GM18511 (cell line): ENCODE measurements at regions not wholly inside any gene's neighbourhood (a gene's known extent, or its start where the extent isn't known, plus 50 kb on each side); places are given as distances from the start of the nearest gene placed in this dataset.

Experiments
- ATAC-seq: cut with Tn5 transposase; IDR thresholded peaks from one replicate; pipeline ENCODE4 v1.9.1; 2021; ENCODE audit warnings: mild to moderate bottlenecking, moderate library complexity; ENCODE audit not compliant: unreplicated experiment

DNA sequence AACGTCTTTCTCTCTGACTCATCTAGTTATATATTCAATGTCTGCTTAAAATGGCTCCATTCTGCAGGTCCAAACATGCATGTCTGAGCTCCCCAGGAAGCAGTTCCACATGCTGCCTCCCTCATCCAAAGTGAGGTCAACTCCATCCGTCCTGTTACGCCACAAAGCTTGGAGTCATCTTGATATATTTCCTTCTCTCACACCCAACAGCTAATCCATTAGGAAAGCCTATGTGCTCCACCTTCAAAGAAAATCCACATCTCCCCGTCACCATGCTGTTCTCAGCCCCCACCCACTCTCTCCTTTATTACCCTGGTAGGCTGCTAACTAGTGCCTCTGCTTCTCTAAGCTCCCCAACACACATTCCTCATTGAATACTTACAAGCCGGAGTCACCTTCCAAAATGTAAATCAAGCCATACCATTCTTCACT is 130.2 kb upstream of the SYNDIG1 start:
- no peak for ATAC-seq

DNA sequence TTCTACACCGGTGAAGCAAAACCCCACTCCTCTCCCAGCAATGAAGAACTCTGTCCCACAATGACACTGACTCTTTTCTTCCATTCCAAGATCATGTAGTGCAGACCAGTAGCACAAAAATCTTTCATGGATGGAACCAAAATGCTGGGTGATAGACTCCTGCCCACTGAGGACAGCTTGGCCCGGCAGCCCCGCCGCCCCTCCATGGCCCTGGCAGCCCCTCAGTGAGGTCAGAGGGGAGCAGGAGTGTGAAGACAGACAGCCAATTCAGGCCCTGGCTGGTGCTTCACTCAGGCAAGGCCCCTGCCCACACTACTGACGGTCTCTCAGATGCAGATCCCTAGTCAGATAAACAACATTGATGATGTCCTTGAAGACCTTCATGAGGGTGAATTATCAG is 131.9 kb upstream of the SYNDIG1 start:
- no peak for ATAC-seq

DNA sequence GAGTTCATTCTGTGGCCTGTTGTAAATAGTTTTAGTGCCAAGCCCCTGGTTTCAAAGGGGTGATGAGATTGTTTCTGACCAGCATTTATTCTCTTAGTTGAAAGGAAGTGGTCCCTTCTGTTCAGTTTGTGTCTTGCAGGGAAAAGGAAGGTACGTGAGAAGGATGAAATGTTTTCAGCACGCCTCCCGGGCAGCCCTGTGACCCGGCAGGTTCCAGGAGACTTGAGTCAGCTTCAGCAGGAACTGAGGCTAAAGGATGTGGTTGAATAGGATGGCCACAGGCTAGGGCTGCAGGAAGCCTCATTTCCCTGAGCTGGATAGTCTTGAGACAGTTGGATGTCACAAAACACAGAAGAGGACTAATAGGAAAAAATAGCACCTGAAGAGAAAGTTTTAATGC is 132.4 kb upstream of the SYNDIG1 start:
- ATAC-seq: no peak

DNA sequence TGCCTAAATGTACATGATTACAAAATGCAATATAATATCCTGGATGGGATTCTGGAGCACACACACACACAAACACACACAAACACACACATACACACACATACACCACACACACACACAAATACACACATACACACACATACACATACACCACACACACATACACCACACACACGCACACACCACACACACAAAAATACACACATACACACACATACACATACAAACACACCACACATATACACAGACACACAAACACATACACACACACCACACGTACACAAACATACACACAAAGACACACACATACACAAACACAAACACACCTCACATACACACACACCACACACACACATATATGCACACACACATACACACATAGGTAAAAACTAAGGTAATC is 134.6 kb upstream of the SYNDIG1 start:
- ATAC-seq: no peak

DNA sequence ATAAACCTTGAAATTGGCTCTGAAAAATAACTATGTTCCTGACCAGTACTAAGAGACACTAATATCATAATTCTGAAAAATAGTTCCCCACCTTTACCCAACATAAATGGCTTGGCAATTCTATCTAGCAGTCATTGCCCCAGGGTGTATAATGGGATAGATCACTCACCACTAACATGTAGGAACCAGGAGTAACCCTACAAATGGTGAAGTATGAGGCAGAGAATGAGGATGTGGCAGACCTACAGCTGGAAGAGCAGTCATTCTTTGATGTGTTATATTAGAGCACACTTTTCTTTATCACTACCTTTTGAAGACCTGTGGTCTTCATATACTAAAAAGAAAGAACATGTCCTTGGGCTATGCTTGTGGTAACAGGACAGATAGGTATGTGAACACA is 136.5 kb upstream of the SYNDIG1 start:
- ATAC-seq: no peak

DNA sequence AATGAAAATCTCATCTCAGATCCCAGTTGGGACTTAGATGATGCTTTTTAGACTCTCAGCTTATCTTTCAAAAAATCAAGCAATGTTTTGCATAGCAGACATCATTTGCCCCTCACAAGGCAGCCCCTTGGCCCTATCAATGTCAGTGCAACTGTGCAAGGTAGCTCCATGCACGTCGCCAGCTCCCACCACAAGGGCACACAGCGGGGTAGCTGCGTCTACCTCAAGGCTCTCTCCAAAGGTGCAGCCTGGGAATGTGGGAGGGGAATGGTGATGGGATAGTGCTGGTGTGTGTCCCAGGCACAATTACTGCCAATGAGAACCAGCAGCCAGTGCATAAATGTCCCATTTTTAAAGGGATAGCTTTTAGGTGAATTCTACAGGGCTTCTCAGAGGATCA is 137.5 kb upstream of the SYNDIG1 start:
- ATAC-seq: no peak

DNA sequence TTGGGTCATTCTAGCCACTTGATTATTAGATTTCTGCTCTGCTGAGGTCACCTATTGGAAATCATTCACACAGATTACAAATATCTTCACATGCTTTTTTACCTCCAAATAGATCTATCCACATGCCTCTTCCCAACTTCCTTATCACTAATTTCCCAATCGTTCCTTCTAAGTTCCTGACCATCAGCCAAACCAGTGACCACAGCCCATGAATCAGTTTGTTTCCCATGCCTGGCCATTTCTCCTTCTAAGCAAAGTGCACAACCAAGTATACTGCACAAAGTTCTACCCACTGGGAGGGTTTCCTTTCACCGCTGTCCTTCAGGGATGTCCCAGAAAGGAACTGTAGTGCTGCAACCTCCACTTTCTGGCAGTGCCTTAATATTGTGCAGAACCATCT is 140.5 kb upstream of the SYNDIG1 start:
- no peak for ATAC-seq

DNA sequence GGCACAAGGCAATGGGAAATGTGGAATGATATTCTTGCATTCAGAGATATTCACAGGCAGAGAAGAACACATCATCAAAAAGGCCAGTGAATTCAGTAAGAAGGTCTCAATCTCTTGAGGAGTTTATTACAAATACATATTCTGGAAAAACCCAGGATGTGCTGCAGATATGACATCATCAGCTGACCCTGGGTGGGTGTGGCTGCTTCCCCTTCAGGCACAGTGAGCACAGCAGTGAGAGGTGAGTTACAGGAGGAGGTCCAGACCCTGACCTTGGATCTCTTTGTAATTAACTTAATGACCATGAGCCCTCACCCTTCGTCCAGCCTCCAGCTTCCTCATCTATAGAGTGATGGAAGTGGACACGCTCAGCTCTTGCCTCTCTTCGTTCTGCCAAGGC is 147.5 kb upstream of the SYNDIG1 start:
- no peak for ATAC-seq

DNA sequence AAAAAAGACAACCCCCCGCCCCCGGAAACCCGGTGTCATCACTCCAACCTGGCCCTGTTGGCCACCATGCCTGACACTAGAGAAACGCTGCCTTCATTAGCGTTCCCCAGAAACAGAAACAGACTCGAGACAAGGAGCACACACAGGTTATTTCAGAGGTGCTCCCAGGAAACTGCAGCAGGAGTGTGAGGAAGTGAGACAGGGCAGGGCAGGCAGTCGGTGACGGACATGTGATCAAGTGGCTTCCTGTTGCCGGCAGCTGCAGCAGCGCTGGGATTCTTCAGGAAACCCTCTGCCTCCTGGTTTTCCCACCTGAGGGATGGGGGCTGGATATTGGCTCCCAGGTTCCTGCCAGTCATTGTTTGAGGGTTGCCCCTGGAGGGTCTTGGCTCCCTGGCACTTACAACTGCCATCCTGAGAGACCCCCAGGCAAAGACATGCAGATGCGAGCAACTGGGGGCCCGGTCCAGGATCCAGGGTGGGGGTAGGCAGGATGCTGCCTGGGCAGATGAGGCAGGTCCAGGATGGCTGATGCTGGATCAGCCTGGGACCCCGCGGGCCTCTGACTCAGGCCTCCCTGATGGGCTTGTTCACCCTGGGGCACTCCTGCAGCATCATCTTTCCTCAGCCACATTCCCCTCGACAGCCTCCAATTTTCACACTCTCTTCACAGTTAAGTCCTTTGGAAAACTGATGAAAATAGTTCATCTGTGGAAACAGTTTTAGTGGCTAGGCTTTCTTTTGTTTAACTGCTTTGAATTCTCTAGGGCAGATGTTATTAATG is 150.7 kb upstream of the SYNDIG1 start:
- ATAC-seq: no peak

DNA sequence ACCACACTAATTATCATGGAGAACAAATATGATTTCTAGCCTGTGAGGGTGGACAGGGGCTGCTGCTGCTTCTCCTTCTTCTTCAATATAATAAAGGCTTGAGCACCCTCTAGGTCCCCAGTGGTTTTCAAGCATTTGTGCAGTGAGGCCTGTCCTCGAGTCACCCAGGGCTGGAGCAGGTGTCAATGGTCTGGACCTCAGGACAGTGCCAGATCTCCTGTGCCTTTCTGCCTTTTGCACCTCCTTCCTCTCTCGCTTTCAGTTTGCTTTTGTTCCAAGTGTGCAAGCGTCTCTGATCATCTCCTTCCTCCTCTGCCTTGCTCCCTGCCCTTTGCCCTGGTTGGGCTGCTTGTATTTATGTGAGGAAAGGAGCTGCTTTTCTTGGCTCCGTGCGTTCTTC is 152.2 kb upstream of the SYNDIG1 start:
- ATAC-seq: no peak

DNA sequence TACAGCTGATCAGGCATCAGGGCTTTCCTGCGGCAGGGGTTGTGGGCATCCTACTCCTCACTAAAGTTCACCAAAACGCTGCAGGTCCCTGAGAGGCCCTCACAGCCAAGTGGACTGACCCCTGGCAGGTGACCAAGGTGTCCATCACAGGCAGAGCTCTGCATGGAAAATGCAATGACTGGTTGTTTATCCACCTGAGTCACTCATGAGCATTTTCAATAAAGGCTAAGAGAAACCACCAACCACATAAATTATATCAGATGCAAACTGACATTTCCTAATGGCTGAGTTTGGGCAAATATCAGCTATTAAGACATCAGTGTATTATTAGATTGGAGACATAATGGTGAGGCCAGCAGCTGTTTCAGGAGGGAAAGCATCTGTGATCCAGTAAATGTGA is 152.7 kb upstream of the SYNDIG1 start:
- ATAC-seq: no peak

DNA sequence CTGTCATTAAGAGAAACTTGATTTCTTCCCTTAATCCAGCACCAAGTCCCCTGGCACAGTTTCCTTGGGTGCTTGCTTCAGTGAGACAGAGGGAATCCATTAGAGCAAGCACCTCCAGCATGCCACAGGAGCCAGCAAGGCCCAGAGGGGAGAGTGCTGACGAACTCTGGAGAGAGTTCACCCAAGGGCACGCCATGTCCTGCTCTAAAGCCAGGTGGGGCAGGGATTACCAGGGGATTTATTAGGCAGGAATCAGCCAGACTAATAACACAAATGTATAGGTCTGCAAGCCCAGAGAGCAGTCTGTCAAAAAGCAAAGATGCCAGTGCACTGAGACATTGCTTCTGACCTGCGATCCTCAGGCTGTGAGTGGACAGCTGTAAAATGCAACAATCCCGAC is 155.4 kb upstream of the SYNDIG1 start:
- no peak for ATAC-seq

DNA sequence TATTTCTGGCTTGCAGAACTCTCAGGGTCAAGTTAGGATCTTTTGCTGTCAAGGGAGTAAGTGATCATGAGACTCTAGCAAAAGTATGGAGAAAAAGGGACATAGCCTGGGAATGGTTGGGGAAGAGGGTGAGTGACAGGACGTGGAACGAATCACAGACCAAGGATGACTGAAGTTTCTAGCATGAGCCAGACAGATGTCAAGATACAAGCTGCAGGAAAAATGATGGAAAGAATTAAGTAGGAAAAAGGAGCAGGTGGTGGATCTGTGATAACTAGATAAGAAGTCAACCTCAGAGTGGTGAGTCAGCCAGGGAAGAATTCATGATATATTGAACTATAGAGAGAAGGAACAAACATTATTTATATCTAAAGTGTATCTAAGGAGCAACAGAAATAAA is 159.8 kb upstream of the SYNDIG1 start:
- no peak for ATAC-seq

DNA sequence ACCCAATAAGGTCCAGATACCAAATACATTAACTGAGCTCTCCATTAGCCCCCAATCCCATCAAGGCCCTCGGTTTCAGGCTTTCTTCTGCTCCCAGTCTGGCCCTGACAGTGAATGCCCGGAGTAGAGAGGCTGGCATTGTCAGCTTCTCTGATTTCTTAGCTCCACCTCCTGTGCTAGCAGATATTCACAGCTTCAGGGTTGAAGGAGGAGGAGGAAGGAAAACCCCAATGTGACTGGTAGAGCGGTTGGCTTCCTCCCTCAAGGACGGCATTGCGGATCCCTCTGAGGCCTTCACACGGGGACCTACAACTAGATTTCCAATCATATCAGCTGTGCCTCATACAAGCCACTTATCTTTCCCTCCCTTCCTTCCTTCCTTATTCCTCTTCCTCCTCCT is 164.1 kb upstream of the SYNDIG1 start:
- no peak for ATAC-seq

DNA sequence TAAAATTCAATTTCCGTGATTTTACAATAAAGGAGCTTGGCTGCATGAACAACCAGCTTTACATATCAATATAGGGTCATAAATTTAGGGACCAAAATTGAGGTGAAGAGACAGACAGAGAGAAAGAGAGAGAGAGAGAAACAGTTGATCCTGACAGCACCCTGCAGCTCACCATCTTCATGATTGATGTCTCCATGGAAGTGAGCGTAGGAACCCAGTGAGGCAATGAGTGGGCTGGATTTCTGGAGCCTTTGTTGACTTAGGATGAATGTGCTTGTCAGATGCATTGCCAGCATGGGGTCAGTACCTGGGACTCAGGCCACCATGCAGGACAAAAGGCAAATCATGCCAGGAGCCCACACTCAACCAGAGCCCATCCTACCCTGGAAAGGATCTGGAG is 165.1 kb upstream of the SYNDIG1 start:
- no peak for ATAC-seq

DNA sequence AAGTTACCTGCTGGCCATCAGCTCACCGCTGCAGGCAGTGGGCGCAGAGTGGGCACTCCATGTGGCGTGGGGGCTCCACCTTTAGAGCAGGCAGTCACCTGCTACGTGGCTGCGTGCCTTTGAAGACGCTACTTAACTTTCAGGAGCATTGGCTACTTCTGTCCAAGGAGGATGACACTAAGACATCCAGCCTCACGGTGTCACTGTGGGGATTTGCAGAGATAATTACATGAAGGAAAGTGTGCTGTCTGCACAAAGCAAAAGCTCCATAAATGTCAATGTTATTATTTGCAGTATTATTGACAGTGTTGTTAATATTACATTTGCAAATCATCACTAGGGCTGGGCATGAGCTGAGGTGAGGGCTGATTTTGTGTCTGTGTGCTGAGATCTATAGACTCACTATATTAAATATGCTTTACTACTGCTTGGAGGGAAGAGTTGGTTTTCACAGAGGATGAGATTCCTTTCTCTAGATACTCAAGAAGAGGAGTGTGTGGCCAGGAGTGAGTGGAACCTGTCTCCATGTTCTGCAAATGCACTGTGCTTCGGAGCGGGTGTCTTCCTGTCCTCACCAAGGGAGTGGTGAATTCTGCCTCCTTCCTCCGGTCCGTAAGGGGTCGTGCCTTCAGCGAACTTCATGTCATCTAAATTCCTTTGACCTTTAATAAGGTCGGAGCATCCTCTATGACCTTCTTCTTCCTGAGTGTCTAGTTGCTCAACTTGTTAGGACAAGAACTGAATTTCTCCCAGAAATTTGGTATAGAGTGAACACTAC is 165.8 kb upstream of the SYNDIG1 start:
- no peak for ATAC-seq

DNA sequence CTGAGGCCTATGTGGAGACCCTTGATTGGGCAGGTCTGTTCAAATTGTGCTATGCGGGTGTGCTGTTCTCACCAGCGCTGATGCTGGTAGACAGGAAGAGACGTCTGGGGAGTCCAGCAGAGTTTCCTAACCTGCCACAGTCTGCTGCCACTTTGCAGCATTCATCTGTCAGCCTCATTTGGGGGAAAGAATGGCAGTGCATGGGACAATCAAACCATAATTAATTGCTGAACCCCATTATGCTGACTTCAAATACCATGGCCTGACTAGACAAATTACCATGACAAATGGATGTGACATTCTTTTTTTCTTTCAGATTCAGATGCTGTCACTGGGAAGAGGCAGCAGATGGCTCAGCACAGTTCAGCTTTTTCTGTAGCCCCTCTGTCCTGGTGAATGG is 171.4 kb upstream of the SYNDIG1 start:
- no peak for ATAC-seq

DNA sequence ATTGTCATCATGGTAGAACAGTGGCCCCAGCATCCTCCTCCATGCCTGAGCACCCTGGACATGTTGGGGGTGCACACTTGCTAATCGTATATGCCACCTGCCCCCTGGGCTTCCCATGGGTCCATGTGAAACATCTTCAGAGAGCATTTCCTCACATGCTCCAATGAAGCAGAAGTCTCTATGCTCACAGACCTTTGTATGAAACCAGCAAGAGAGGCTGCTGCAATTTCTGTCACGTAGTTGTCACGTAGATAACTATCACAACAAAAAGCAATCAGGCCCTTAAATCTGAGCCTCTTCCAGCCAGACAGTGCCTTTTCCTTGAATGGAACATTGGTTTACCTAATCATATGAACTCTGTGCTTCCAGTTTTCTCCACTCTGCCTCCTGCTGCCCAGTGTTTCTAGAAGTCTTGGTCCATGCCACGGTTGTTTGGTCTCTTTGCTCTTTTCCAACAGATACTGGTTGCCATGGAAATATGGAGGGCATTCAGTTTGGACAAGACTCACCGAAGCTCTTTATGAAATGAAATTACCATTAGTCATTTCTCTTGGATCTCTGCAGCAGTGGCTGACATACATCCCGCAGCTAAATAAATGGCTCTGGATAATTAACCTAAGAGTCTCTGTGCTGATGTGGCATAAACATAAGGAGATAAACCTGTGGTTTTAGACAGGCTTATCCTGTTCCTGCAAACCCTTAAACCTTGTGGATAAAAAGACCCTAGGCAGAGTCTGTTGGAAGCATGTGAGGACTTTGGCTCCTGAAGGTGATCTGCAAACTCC is 172.8 kb upstream of the SYNDIG1 start:
- ATAC-seq: no peak

DNA sequence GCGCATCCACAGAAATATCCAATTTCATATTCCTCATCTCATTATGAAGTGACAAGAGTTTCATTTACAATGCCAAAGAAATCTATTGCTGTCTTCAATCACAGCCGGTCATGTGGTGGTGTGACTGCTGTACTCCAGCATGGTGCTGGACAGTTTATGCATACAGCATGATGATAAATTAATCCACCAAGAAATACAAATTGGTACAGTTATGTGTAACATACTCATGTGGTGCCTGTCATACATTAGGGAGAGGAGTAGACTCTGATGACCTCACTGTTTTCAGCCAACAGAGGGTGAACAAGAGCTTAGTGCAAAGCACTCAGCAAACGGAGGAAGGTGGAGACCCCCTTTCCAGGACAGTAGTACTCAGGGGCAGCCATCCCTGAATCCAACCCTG is 178.4 kb upstream of the SYNDIG1 start:
- ATAC-seq: no peak

DNA sequence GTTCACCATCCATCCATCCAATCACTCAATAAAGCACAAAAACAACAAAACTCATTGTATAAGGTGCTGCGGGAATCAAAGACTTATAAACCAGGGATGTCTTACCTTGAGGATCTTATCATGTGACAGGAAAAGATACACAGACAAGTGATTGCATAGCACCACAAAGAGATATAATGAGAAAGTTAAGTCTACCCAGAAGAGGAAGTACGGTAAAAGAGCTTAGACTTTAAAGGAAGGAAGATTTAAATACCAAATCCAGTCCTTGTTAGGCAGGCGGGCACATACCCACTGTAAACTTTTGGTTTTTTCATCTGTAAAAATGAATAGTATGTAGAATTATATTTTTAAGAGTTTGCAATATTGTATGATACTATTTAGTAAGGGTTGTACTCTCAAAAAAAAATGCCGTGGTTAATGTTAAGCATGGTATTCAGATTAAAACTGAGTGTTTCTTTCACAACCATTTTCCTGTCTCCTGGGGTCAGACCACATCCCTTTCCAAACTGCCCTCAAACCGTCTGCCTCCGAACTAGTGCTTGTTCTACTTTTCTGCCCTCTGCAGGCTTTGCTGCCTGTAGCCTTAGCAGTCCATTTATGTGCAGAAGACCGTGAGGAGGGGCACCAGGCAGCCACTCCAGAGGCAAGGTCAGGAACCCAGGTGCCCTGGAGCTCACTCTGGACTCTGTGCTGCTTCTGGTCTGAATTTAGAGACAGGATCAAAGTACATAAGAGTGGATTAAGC is 179.5 kb upstream of the SYNDIG1 start:
- no peak for ATAC-seq

DNA sequence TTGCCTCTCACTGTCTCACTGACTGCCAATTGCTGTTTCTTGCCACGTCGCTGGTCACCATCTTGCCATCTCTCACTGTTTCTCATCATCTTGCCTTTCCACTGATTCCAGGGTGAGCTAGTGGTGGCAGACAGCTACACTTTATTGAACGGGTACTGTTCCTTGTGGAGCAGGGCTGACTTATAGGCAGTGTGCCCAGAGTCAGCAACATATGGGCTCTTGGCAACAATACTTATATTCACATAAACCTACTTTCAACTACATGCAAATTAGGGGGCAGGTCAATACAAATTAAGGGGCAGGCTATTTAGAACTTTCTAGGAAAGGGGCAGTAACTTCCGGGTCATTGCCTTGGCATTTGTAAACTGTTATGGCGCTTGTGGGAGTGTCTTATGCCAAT is 186.2 kb upstream of the SYNDIG1 start:
- no peak for ATAC-seq
